Esophagus squamous epithelium (tissue), 4 donors: ENCODE measurements at regions not wholly inside any gene's neighbourhood (a gene's known extent, or its start where the extent isn't known, plus 50 kb on each side); places are given as distances from the start of the nearest gene placed in this dataset.

Source experiments
- CTCF ChIP-seq, 6 experiments: fragments of 450-650 bp in 4 of 6; fragments of 200-600 bp in 2 of 6; sonication (generic) in 2 of 6; IDR thresholded peaks; one replicate each; pipeline ENCODE4 v1.5.1; 2016 to 2019; ENCODE audit warnings: antibody characterized with exemption in 6 of 6, mild to moderate bottlenecking in 4 of 6, moderate library complexity in 4 of 6
- POLR2A ChIP-seq, 4 donors: fragments of 450-650 bp; IDR thresholded peaks; one replicate each; pipeline ENCODE4 v1.6.1; 2017; ENCODE audit warnings: antibody characterized with exemption in 4 of 4, mild to moderate bottlenecking in 4 of 4, moderate library complexity in 3 of 4

- no peak for TF ChIP-seq CTCF (IDR thresholded peaks at IDR 0.05)
- TF ChIP-seq POLR2A (IDR thresholded peaks at IDR 0.05), result no peak
Measured at GRCh38 chr2:213221957-213222356, 62.3 kb upstream of the SPAG16 start.
